ENCODE measurements at regions not wholly inside any gene's neighbourhood (a gene's known extent, or its start where the extent isn't known, plus 50 kb on each side); places are given as distances from the start of the nearest gene placed in this dataset.

DNA sequence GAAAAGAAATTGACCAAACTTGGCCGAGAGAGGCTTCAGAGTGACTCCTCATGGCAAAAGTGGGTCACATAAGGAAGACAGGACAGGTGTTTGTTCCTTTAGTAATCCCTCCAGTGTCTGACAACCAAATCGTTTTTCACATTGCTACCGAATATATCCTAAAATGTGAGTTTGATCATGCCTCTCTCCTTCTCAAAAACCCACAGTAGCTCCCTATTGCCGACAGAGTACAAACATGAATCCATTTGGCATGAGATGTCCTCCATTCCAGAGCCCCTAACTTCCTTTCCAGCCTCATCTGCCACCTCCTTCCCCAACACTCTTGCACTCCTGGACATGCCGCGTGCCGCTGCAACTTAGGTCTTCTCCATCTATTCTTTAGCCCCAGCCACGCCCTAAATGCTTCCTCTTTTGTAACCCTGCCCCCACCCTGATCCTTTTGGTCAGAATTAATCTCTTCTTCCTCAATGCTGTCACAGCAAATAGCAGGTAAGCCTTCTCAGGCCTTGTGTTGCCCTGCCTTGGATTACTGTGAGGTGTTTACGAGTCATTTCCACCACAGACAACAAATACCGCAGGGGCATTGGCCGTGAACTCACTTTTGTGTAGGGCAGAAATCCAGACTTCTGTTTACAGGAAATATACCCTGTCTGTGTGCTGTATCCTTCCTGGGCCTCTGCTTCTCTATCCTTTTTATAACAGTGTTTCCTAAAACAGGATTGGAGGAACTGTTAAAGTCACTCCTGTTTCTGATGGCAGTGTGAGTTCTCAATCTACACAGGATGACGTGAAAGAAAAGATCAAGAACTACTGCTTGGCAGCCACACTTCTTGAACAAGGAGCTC is 66.0 kb upstream of the FTH1 start:
- TF ChIP-seq CTCF (IDR thresholded peaks at IDR 0.05; ENCODE audit: insufficient read depth, low read depth, low read length) (no peak), EZH2 (IDR thresholded peaks at IDR 0.05; ENCODE audit: insufficient read depth, low read length) (no peak)
